ENCODE measurements at regions not wholly inside any gene's neighbourhood (a gene's known extent, or its start where the extent isn't known, plus 50 kb on each side); places are given as distances from the start of the nearest gene placed in this dataset.

DNA sequence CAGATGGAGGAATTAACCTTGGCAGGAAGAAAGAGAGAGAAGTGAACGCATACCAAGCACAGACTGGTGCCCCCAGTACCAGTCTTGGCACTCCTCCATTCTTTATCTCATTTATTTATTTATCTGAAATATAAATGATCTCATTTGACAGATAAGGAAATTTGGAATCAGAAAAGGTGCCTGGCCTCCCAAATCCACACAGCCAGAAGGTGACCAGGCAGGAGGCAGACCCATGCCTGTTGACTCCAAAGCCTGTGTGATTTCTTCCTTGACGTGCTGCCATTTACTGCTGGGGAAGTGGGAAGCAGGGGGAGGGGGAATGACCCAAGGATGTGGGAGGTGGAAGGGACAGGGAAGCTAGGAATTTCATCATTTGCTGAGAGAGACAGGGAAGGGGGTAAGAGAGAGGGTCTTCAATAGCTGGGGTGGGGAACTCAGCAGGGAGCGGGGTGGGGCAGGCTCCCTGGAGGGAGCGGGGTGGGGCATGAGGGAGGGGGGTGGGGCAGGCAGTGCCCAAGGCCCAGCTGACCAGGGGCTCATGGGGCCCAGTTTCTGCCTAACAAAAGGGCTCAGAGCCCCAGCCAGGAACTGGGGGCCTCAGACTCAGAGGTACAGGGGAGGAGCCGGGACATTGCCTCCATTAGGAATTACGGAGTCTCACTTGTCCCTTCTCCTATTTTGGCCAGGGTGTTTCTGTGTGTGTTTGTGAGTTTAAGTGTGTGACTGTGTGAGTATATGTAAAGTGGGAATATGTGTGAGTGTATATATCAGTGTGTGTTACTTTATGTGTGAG is 63.0 kb downstream of the MINAR1 start:
- TF ChIP-seq POLR2AphosphoS5 (IDR thresholded peaks at IDR 0.05; ENCODE audit: borderline replicate concordance, low read depth, low read length) (no peak), EZH2 (IDR thresholded peaks at IDR 0.05) (no peak), FOXP2 (optimal IDR thresholded peaks at IDR 0.05; ENCODE audit: control extremely low read depth, extremely low read length, insufficient read depth) (no peak)

Data from SK-N-MC (cell line).